HG03196 (cell line): ENCODE measurements at regions not wholly inside any gene's neighbourhood (a gene's known extent, or its start where the extent isn't known, plus 50 kb on each side); places are given as distances from the start of the nearest gene placed in this dataset.
A peak's percentile ranks its signal among the peaks of the same experiment; 100 is the strongest.
"Not testable (repeated sequence)": the region's sequence is repeated elsewhere in the genome, so short reads cannot be mapped to it uniquely, and the experiment has no call there.

ENCODE experiments used
- ATAC-seq: cut with Tn5 transposase; IDR thresholded peaks from one replicate; pipeline ENCODE4 v1.9.1; 2021; ENCODE audit not compliant: unreplicated experiment

GRCh38 chr2:57475391-57475790 is 571.2 kb upstream of the VRK2 start:
- no peak for ATAC-seq

- ATAC-seq: no peak
Measured at GRCh38 chr2:57479981-57480380, 566.6 kb upstream of the VRK2 start.

- no peak for ATAC-seq
Measured at GRCh38 chr2:57488061-57488460, 558.5 kb upstream of the VRK2 start.

- ATAC-seq: no peak
Measured at GRCh38 chr2:57490741-57491140, 555.9 kb upstream of the VRK2 start.

- no peak for ATAC-seq
Measured at GRCh38 chr2:57491213-57491612, 555.4 kb upstream of the VRK2 start.

- ATAC-seq: not testable (repeated sequence)
Measured at GRCh38 chr2:57493966-57494365, 552.6 kb upstream of the VRK2 start.

GRCh38 chr2:57497489-57498096 is 549.0 kb upstream of the VRK2 start:
- peak; percentile 76 for ATAC-seq

GRCh38 chr2:57504787-57505186 is 541.8 kb upstream of the VRK2 start:
- no peak for ATAC-seq

- no peak for ATAC-seq
Measured at GRCh38 chr2:57509189-57509588, 537.4 kb upstream of the VRK2 start.

GRCh38 chr2:57510704-57511103 is 535.9 kb upstream of the VRK2 start:
- no peak for ATAC-seq

- ATAC-seq: no peak
Measured at GRCh38 chr2:57515366-57515765, 531.2 kb upstream of the VRK2 start.

- peak; percentile 79 for ATAC-seq
Measured at GRCh38 chr2:57516698-57517340, 529.8 kb upstream of the VRK2 start.

- ATAC-seq: no peak
Measured at GRCh38 chr2:57523304-57523703, 523.3 kb upstream of the VRK2 start.

GRCh38 chr2:57527685-57528084 is 518.9 kb upstream of the VRK2 start:
- ATAC-seq: no peak

GRCh38 chr2:57528499-57528898 is 518.1 kb upstream of the VRK2 start:
- no peak for ATAC-seq

- ATAC-seq: no peak
Measured at GRCh38 chr2:57534358-57534757, 512.2 kb upstream of the VRK2 start.

- ATAC-seq: no peak
Measured at GRCh38 chr2:57536535-57537231, 509.9 kb upstream of the VRK2 start.

GRCh38 chr2:57539761-57540160 is 506.8 kb upstream of the VRK2 start:
- no peak for ATAC-seq

- no peak for ATAC-seq
Measured at GRCh38 chr2:57542081-57542480, 504.5 kb upstream of the VRK2 start.

- ATAC-seq: no peak
Measured at GRCh38 chr2:57543211-57543610, 503.4 kb upstream of the VRK2 start.

GRCh38 chr2:57544624-57545023 is 502.0 kb upstream of the VRK2 start:
- ATAC-seq: no peak

- ATAC-seq: no peak
Measured at GRCh38 chr2:57546478-57546877, 500.1 kb upstream of the VRK2 start.
